ENCODE measurements at regions not wholly inside any gene's neighbourhood (a gene's known extent, or its start where the extent isn't known, plus 50 kb on each side); places are given as distances from the start of the nearest gene placed in this dataset.

DNA sequence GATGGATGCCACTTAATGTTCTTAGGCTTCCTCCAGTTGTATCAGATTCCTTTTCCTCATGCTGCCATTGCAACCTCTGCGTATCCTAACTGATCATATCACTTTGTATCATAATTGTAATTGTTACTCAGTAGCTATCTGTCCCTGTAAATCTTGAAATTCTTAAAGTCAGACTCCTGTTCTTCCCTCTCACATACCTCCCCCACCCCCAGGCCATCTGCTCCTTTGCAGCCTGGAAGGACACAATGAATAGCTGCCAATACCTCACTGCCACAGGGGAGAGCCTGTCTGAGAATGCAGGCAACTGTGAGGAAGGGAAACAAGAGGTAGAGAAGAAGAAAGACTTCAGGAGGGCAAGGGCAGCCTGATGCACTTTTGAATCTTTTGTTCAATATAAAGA lies 228.5 kb downstream of the ENC1 start:
- peaks cover 3% of the 10 kb centered on the region for H3K27me3 Mint-ChIP-seq (ENCODE audit: unreplicated experiment)
- no peaks in the 10 kb centered on the region for H3K36me3 Mint-ChIP-seq (ENCODE audit: unreplicated experiment)
- H3K4me3 Mint-ChIP-seq (ENCODE audit: unreplicated experiment): peak overlapping the region; percentile 34
- peaks cover 77% of the 10 kb centered on the region for H3K4me1 Mint-ChIP-seq (ENCODE audit: low read depth, unreplicated experiment)
- H3K27ac Mint-ChIP-seq (ENCODE audit: unreplicated experiment): peak overlapping the region; percentile 68
- TF ChIP-seq, protein P1, sequence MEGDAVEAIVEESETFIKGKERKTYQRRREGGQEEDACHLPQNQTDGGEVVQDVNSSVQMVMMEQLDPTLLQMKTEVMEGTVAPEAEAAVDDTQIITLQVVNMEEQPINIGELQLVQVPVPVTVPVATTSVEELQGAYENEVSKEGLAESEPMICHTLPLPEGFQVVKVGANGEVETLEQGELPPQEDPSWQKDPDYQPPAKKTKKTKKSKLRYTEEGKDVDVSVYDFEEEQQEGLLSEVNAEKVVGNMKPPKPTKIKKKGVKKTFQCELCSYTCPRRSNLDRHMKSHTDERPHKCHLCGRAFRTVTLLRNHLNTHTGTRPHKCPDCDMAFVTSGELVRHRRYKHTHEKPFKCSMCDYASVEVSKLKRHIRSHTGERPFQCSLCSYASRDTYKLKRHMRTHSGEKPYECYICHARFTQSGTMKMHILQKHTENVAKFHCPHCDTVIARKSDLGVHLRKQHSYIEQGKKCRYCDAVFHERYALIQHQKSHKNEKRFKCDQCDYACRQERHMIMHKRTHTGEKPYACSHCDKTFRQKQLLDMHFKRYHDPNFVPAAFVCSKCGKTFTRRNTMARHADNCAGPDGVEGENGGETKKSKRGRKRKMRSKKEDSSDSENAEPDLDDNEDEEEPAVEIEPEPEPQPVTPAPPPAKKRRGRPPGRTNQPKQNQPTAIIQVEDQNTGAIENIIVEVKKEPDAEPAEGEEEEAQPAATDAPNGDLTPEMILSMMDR (IDR thresholded peaks at IDR 0.05; ENCODE audit: partially characterized antibody, unreplicated experiment): no peak
- no peaks in the 10 kb centered on the region for H3K9me3 Mint-ChIP-seq (ENCODE audit: unreplicated experiment)
- peak; percentile 67 for DNase-seq

DNA sequence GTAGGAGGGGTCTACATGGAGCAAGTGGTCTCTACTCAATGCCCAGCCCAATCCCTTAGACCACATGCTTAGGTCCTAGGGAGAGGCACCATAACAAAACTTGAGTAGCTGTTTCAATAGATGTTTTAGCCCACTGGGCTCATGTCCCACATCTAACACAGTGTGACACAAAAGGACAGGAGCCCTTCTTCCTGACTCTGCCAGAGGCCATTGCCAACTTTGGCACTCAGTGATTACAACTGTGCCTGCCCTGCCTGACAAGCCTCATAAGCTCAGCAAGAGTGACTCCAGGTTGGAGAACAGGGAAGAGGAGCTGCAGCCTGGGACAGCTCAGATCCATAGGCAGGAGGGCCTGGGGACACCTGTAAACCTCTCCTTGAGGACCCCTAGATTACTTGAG lies 230.8 kb downstream of the ENC1 start:
- DNase-seq: no peak
- no peaks in the 10 kb centered on the region for H3K36me3 Mint-ChIP-seq (ENCODE audit: unreplicated experiment)
- H3K4me1 Mint-ChIP-seq (ENCODE audit: low read depth, unreplicated experiment): peaks cover 67% of the 10 kb centered on the region
- H3K27ac Mint-ChIP-seq (ENCODE audit: unreplicated experiment): no peak overlapping the region
- H3K4me3 Mint-ChIP-seq (ENCODE audit: unreplicated experiment): no peak overlapping the region
- TF ChIP-seq, protein P1 (IDR thresholded peaks at IDR 0.05; ENCODE audit: partially characterized antibody, unreplicated experiment): no peak
- H3K27me3 Mint-ChIP-seq (ENCODE audit: unreplicated experiment): peaks cover 2% of the 10 kb centered on the region
- H3K9me3 Mint-ChIP-seq (ENCODE audit: unreplicated experiment): no peaks in the 10 kb centered on the region

DNA sequence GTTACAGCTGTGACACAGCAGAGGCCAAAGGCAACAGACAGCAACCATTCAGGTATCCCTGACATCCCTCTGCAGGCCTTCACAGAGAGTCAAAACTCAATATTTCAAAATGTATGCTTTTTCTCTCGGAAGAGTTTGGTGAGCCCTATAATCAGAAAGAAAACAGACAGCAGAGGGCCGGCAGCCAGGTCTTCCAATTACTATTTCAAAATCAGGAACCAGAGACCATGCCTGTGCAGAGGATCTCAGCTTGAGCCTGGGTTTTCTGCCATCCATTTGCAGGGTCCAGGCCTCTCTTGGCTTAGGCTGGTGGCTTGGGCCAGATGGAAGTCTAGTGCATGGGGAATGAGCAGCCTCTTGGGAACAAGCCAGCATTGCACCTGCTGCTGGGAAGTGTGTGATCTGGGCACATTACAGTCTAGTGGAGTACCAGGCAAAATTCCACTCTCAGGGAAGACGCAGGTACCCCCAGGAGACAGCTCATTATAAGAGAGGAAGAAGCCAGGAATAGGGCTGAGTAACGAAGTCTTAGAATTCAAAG lies 231.3 kb downstream of the ENC1 start:
- peaks cover 62% of the 10 kb centered on the region for H3K4me1 Mint-ChIP-seq (ENCODE audit: low read depth, unreplicated experiment)
- no peak overlapping the region for H3K4me3 Mint-ChIP-seq (ENCODE audit: unreplicated experiment)
- no peaks in the 10 kb centered on the region for H3K36me3 Mint-ChIP-seq (ENCODE audit: unreplicated experiment)
- no peak overlapping the region for H3K27ac Mint-ChIP-seq (ENCODE audit: unreplicated experiment)
- H3K27me3 Mint-ChIP-seq (ENCODE audit: unreplicated experiment): peaks cover 2% of the 10 kb centered on the region
- DNase-seq: no peak
- H3K9me3 Mint-ChIP-seq (ENCODE audit: unreplicated experiment): no peaks in the 10 kb centered on the region
- TF ChIP-seq, protein P1 (IDR thresholded peaks at IDR 0.05; ENCODE audit: partially characterized antibody, unreplicated experiment): no peak

DNA sequence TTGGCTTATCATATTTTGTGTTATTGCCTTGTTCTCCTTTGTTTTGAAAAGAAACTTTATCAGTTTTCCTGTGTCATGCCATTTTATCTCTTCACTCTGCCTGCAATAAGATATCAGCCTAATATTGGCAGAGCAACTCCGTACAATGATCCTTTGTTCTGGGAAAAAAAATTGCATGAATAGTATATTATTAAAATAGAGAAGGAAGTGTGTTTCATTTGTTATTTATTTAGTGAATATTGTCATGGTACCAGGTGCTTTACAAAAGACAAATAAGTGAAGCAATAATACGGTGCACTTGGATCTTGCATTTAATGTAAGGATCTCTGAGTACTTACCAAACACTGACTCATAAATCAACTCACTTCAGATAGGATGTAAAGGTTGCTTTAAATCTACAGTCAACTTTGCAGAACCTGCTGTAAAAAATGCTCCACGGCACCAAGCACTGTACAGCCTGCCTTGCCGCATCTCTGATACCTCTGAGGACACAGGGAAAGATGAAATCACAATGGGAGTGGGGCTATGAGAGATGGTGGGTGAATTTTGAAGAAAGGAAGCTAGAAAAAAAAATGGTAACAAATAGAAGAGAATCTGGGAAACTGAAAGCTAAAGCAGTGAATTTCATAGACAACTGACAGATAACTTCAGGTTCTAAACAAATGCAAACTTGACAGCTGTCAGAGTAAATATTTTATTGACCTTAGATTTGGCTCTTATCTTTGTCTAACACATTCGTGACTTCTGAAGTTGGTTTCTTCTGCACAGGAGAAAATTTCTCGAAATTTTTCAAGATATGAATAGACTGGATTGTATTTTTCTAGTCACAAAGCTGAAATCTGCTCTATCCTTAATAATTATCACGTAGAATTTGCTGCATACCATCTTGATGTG lies 232.1 kb downstream of the ENC1 start:
- DNase-seq: no peak
- Mint-ChIP-seq H3K27me3 (ENCODE audit: unreplicated experiment) (peaks cover 2% of the 10 kb centered on the region), H3K4me1 (ENCODE audit: low read depth, unreplicated experiment) (peaks cover 59% of the 10 kb centered on the region), H3K4me3 (ENCODE audit: unreplicated experiment) (peak overlapping the region; percentile 7), H3K9me3 (ENCODE audit: unreplicated experiment) (no peaks in the 10 kb centered on the region), H3K36me3 (ENCODE audit: unreplicated experiment) (no peaks in the 10 kb centered on the region), H3K27ac (ENCODE audit: unreplicated experiment) (peak overlapping the region; percentile 1)
- TF ChIP-seq, protein P1 (IDR thresholded peaks at IDR 0.05; ENCODE audit: partially characterized antibody, unreplicated experiment): no peak

DNA sequence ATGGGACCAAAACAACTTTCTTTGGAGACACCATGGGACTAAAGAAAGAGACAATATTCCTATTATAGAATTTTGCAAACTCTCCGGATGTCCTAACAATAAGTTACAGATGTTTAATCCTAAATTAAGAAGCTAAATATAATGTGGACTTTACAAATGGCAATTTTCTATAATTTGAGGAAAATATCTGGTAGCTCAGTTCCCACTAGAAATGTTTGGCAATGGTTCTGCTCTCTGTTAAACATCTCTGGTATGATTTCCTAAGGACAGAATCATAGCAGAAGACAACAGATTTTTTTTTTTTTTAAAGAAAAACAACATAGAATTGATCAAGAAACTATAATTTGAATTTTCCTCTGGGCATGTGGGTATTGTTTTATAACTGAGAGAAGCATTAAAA lies 232.8 kb downstream of the ENC1 start:
- Mint-ChIP-seq H3K4me3 (ENCODE audit: unreplicated experiment) (no peak overlapping the region), H3K9me3 (ENCODE audit: unreplicated experiment) (no peaks in the 10 kb centered on the region), H3K27ac (ENCODE audit: unreplicated experiment) (no peak overlapping the region), H3K4me1 (ENCODE audit: low read depth, unreplicated experiment) (peaks cover 53% of the 10 kb centered on the region), H3K27me3 (ENCODE audit: unreplicated experiment) (peaks cover 2% of the 10 kb centered on the region), H3K36me3 (ENCODE audit: unreplicated experiment) (no peaks in the 10 kb centered on the region)
- no peak for DNase-seq
- TF ChIP-seq, protein P1 (IDR thresholded peaks at IDR 0.05; ENCODE audit: partially characterized antibody, unreplicated experiment): no peak
